ENCODE measurements at regions not wholly inside any gene's neighbourhood (a gene's known extent, or its start where the extent isn't known, plus 50 kb on each side); places are given as distances from the start of the nearest gene placed in this dataset.

- Histone ChIP-seq H3K4me3 (ENCODE audit: low read length) (no peak overlapping the region), H3K36me3 (ENCODE audit: control insufficient read depth, insufficient read depth, low read length) (no peaks in the 10 kb centered on the region), H3K9me3 (ENCODE audit: control insufficient read depth, insufficient read depth, low read length) (no peaks in the 10 kb centered on the region), H3K27ac (ENCODE audit: low read length) (no peak overlapping the region), H3K4me1 (ENCODE audit: control insufficient read depth, insufficient read depth, low read length) (no peaks in the 10 kb centered on the region), H3K27me3 (ENCODE audit: control insufficient read depth, insufficient read depth, low read length) (no peaks in the 10 kb centered on the region)
- DNase-seq (no peak), ATAC-seq (no peak)
- H3K4me3 Mint-ChIP-seq: no peak overlapping the region
- 65% methylated on average over 2 of the region's 2 CpGs for WGBS (ENCODE audit: insufficient coverage)
- no peak overlapping the region for H3K27ac Mint-ChIP-seq
- H3K4me1 Mint-ChIP-seq: no peaks in the 10 kb centered on the region
- no peak for TF ChIP-seq CTCF (IDR thresholded peaks at IDR 0.05)
- intact Hi-C loops (cut with micrococcal nuclease): no loop called here
- peaks cover 0 to 2% of the 10 kb centered on the region in 2 donors for H3K27me3 Mint-ChIP-seq (ENCODE audit: low read depth in 2 of 2)
- peaks cover 5 to 6% of the 10 kb centered on the region in 2 donors for H3K9me3 Mint-ChIP-seq
- no peaks in the 10 kb centered on the region for H3K36me3 Mint-ChIP-seq
Measured at GRCh38 chr6:121857551-121857950, 422.1 kb downstream of the GJA1 start.

- ATAC-seq (no peak), DNase-seq (no peak)
- 81% methylated on average over 3 of the region's 4 CpGs for WGBS (ENCODE audit: insufficient coverage)
- no peak overlapping the region for H3K4me3 ChIP-seq (ENCODE audit: low read length)
- H3K36me3 ChIP-seq (ENCODE audit: control insufficient read depth, insufficient read depth, low read length): no peaks in the 10 kb centered on the region
- H3K27ac Mint-ChIP-seq: no peak overlapping the region
- no peaks in the 10 kb centered on the region for H3K27me3 ChIP-seq (ENCODE audit: control insufficient read depth, insufficient read depth, low read length)
- H3K4me3 Mint-ChIP-seq: no peak overlapping the region
- TF ChIP-seq CTCF (IDR thresholded peaks at IDR 0.05): no peak
- no peaks in the 10 kb centered on the region for H3K9me3 ChIP-seq (ENCODE audit: control insufficient read depth, insufficient read depth, low read length)
- no peak overlapping the region for H3K27ac ChIP-seq (ENCODE audit: low read length)
- no peaks in the 10 kb centered on the region for H3K36me3 Mint-ChIP-seq
- intact Hi-C loops (cut with micrococcal nuclease): no loop called here
- no peaks in the 10 kb centered on the region for H3K4me1 Mint-ChIP-seq
- no peaks in the 10 kb centered on the region for H3K4me1 ChIP-seq (ENCODE audit: control insufficient read depth, insufficient read depth, low read length)
- H3K27me3 Mint-ChIP-seq (ENCODE audit: low read depth in 2 of 2): peaks cover 0 to 2% of the 10 kb centered on the region in 2 donors
- H3K9me3 Mint-ChIP-seq: peaks cover 10% of the 10 kb centered on the region in 2 donors
Measured at GRCh38 chr6:121858310-121858709, 422.9 kb downstream of the GJA1 start.

- Histone ChIP-seq H3K27me3 (ENCODE audit: control insufficient read depth, insufficient read depth, low read length) (no peaks in the 10 kb centered on the region), H3K27ac (ENCODE audit: low read length) (no peak overlapping the region), H3K4me3 (ENCODE audit: low read length) (no peak overlapping the region), H3K4me1 (ENCODE audit: control insufficient read depth, insufficient read depth, low read length) (no peaks in the 10 kb centered on the region), H3K36me3 (ENCODE audit: control insufficient read depth, insufficient read depth, low read length) (no peaks in the 10 kb centered on the region), H3K9me3 (ENCODE audit: control insufficient read depth, insufficient read depth, low read length) (no peaks in the 10 kb centered on the region)
- Mint-ChIP-seq H3K4me3 (no peak overlapping the region), H3K9me3 (peaks cover 10 to 12% of the 10 kb centered on the region in 2 donors), H3K27me3 (ENCODE audit: low read depth in 2 of 2) (peaks cover 0 to 2% of the 10 kb centered on the region in 2 donors), H3K27ac (no peak overlapping the region), H3K4me1 (no peaks in the 10 kb centered on the region), H3K36me3 (no peaks in the 10 kb centered on the region)
- DNase-seq: no peak
- ATAC-seq: no peak
- TF ChIP-seq CTCF (IDR thresholded peaks at IDR 0.05): no peak
- intact Hi-C loops (cut with micrococcal nuclease): no loop called here
- WGBS (ENCODE audit: insufficient coverage): 50% methylated on average over 1 of the region's 1 CpG
Measured at GRCh38 chr6:121858986-121859385, 423.5 kb downstream of the GJA1 start.

- no peak for TF ChIP-seq CTCF (IDR thresholded peaks at IDR 0.05)
- DNase-seq: no peak
- Mint-ChIP-seq H3K27me3 (ENCODE audit: low read depth in 2 of 2) (no peaks in the 10 kb centered on the region), H3K36me3 (no peaks in the 10 kb centered on the region), H3K27ac (no peak overlapping the region), H3K4me1 (no peaks in the 10 kb centered on the region), H3K4me3 (no peak overlapping the region), H3K9me3 (peaks cover 11 to 14% of the 10 kb centered on the region in 2 donors)
- WGBS (ENCODE audit: insufficient coverage): no CpG with 5 or more reads among the region's 1 CpG
- H3K27me3 ChIP-seq (ENCODE audit: control insufficient read depth, insufficient read depth, low read length): no peaks in the 10 kb centered on the region
- H3K4me1 ChIP-seq (ENCODE audit: control insufficient read depth, insufficient read depth, low read length): no peaks in the 10 kb centered on the region
- H3K9me3 ChIP-seq (ENCODE audit: control insufficient read depth, insufficient read depth, low read length): no peaks in the 10 kb centered on the region
- intact Hi-C loops (cut with micrococcal nuclease): no loop called here
- H3K4me3 ChIP-seq (ENCODE audit: low read length): no peak overlapping the region
- no peak for ATAC-seq
- no peaks in the 10 kb centered on the region for H3K36me3 ChIP-seq (ENCODE audit: control insufficient read depth, insufficient read depth, low read length)
- H3K27ac ChIP-seq (ENCODE audit: low read length): no peak overlapping the region
Measured at GRCh38 chr6:121865811-121866210, 430.4 kb downstream of the GJA1 start.
